HUES6 (cell line): ENCODE measurements at regions not wholly inside any gene's neighbourhood (a gene's known extent, or its start where the extent isn't known, plus 50 kb on each side); places are given as distances from the start of the nearest gene placed in this dataset.

Source experiments
- H3K27ac ChIP-seq: 2 replicates; pipeline ENCODE4 v1.7.0; 2013; ENCODE audit warnings: low read depth, mild to moderate bottlenecking, low read length, inconsistent platforms
- H3K27me3 ChIP-seq: 2 replicates; pipeline ENCODE4 v1.6.1; 2013; ENCODE audit warnings: low read length; ENCODE audit not compliant: control insufficient read depth, insufficient read depth
- H3K36me3 ChIP-seq: 2 replicates; pipeline ENCODE4 v1.6.1; 2013; ENCODE audit warnings: low read length; ENCODE audit not compliant: control insufficient read depth, insufficient read depth
- H3K4me1 ChIP-seq: 2 replicates; pipeline ENCODE4 v1.6.1; 2013; ENCODE audit warnings: low read length; ENCODE audit not compliant: control insufficient read depth, insufficient read depth
- H3K4me3 ChIP-seq: 2 replicates; pipeline ENCODE4 v1.5.1; 2013; ENCODE audit warnings: low read depth, low read length
- H3K9ac ChIP-seq: one replicate; pipeline ENCODE4 v1.6.1; 2013; ENCODE audit warnings: mild to moderate bottlenecking, low read length
- H3K9me3 ChIP-seq: 2 replicates; pipeline ENCODE4 v1.6.1; 2013; ENCODE audit warnings: low read depth, low read length; ENCODE audit not compliant: control insufficient read depth, insufficient read depth

DNA sequence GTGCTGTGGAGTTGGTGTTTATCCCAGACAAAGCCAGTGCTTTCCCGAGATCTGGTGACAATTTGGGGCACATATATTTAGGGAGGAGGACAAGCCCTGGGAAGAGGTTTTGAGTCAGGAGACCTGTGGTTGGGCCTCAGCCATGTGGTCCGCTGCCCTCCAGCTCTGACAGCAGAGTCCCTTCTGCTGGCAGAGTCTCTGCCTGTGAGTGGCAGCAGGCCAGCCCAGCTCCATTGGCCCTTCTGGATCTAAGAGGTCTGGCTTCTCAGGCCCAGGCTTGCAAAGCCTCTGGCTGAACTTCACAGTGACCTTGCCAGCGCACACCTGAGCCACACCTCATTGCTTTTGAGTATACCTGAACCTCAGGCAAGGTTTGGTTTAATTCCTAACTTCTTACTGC is 115.3 kb downstream of the BCL2L11 start:
- Histone ChIP-seq H3K9ac (no peak overlapping the region), H3K4me3 (no peak overlapping the region), H3K27ac (no peak overlapping the region), H3K9me3 (peaks cover 19% of the 10 kb centered on the region), H3K36me3 (no peaks in the 10 kb centered on the region), H3K4me1 (no peaks in the 10 kb centered on the region), H3K27me3 (no peaks in the 10 kb centered on the region)

DNA sequence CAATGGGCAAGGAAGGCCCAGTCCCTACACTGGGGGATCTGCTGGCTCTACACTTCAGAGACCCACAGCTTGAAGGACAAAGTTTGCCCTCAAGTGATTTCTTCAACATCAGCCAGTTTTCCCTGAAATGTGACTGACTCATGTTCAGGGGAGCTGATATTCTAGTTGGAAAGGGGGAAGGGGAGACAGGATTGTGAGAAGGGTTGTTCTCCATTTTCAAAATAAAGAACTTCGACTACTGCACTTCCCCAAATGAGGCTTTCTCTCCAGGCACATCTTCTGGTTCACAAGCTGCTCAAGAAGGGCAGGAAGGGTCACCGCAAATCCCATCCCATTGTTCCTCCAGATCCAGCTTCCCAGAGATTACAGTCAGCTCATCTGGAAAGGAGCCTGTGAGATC is 117.6 kb downstream of the BCL2L11 start:
- peaks cover 8% of the 10 kb centered on the region for H3K9me3 ChIP-seq
- H3K27ac ChIP-seq: no peak overlapping the region
- no peaks in the 10 kb centered on the region for H3K36me3 ChIP-seq
- no peaks in the 10 kb centered on the region for H3K27me3 ChIP-seq
- H3K4me3 ChIP-seq: no peak overlapping the region
- H3K4me1 ChIP-seq: no peaks in the 10 kb centered on the region
- no peak overlapping the region for H3K9ac ChIP-seq

DNA sequence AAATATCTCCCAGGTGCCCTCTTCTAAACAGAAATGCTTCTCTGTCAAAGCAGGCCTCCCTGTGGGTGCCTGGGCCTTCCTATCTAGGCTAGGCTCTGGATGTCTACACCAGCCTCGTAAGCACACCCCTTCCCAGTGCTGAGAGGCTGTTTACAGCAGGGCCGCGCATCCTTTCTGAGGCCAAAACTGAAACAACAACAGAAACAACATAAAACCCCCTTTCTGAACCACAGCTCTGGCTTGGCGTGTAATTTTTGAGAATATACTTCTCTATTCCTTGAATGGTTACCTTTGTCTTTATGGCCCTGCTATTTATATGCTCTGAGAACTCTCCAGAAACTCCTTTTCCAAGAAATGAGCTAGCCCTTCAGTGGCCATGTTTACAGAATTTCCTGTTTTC is 118.4 kb downstream of the BCL2L11 start:
- Histone ChIP-seq H3K9ac (no peak overlapping the region), H3K4me3 (no peak overlapping the region), H3K4me1 (no peaks in the 10 kb centered on the region), H3K9me3 (peaks cover 8% of the 10 kb centered on the region), H3K27me3 (no peaks in the 10 kb centered on the region), H3K27ac (no peak overlapping the region), H3K36me3 (no peaks in the 10 kb centered on the region)

DNA sequence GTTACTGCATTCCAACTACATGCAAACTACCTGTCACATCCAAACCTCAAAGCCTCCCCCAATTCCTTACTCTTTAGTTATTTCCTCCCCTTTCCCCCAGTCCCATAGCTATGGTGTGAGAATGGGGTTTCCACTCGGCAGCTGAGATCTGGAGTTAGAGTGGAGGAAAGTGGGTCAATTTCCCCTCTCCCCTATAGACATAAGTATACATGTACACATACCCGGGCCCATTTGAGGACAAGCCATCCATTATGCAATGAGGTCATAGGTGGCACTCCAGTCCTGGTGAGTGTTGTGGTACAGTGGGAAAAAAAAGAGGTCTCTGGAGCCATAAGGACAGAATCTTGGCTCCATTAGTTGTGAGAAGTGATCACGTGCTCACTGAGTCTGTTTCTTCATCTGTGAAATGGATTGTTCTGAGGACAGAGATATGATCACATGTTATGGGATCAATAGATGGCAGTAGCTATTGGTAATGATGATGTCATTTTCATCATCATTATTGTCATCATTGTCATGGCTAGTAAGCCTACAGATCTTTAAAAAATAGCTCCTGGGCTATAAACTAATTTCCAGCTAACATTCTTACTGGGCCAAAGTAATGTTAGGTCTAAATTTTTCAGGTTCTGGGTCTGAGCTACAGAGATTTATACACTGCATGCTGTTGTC is 119.0 kb downstream of the BCL2L11 start:
- no peak overlapping the region for H3K27ac ChIP-seq

DNA sequence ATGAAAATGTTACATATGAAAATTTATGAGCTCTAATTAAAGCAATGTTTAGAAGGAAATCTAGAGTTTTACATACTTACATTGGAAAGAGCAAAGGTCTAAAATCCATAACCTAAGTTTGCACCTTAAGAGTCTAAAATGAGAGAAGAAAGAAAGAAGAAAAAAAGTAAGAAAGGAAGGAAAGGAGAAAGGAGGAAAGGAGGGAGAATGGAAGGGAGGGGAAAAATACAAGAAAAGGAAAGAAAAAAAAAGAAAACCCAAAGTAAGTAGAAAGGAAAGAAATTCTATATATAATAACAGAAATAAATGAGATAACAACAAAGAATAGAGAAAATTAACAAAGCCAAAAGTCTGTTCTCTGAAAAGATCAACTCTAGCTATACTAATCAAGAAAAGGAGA is 122.6 kb downstream of the BCL2L11 start:
- H3K9ac ChIP-seq: no peak overlapping the region
- H3K36me3 ChIP-seq: no peaks in the 10 kb centered on the region
- H3K27ac ChIP-seq: no peak overlapping the region
- no peaks in the 10 kb centered on the region for H3K4me1 ChIP-seq
- H3K9me3 ChIP-seq: no peaks in the 10 kb centered on the region
- H3K27me3 ChIP-seq: no peaks in the 10 kb centered on the region
- no peak overlapping the region for H3K4me3 ChIP-seq

More for the DNA sequence above, 119.0 kb downstream of the BCL2L11 start:
- Histone ChIP-seq H3K36me3 (no peaks in the 10 kb centered on the region), H3K9me3 (peaks cover 8% of the 10 kb centered on the region), H3K4me3 (no peak overlapping the region), H3K4me1 (no peaks in the 10 kb centered on the region), H3K9ac (no peak overlapping the region), H3K27me3 (no peaks in the 10 kb centered on the region)

DNA sequence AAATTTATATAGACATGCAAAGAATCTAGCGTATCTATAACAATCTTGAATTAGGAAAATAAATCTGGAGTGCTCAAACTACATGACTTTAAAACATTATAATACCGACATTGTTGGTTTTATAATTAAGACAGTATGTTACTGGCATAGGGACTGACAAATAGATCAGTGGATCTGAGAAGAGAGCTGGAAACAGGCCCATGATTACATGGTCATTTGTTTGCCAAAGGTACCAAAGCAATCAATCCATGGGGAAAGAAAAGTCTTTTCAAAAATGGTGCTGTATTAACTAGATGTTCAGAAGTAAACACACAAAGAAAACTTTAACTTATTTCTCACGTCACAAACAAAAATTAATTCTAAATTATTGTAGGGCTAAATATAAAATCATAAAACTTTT is 124.2 kb downstream of the BCL2L11 start:
- no peaks in the 10 kb centered on the region for H3K27me3 ChIP-seq
- H3K9me3 ChIP-seq: no peaks in the 10 kb centered on the region
- H3K4me3 ChIP-seq: no peak overlapping the region
- no peak overlapping the region for H3K9ac ChIP-seq
- H3K4me1 ChIP-seq: no peaks in the 10 kb centered on the region
- H3K27ac ChIP-seq: no peak overlapping the region
- H3K36me3 ChIP-seq: no peaks in the 10 kb centered on the region

DNA sequence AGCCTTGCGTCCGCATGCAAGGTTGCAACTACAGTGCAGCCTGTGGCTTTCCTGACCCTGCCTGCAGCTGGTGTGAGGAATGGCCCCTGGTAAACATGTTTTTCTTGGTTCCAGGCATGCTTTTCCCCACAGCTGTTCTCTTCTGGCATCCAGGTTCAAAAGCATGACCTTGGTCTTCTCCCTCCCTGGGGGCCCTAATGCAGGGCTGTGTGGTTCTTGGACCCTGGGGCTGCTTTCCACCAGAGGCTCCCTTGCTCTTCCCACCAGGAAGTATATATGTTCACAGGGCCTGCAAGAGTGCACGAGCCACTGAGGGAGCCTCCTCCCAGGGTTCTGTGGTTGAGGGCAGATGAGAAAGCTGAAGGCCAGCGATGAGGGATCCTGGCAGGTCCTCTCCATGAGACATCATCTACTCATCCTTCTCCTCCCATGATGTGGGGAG is 125.9 kb downstream of the BCL2L11 start:
- Histone ChIP-seq H3K36me3 (no peaks in the 10 kb centered on the region), H3K27me3 (no peaks in the 10 kb centered on the region), H3K4me3 (no peak overlapping the region), H3K9ac (no peak overlapping the region), H3K9me3 (no peaks in the 10 kb centered on the region), H3K4me1 (no peaks in the 10 kb centered on the region), H3K27ac (no peak overlapping the region)

DNA sequence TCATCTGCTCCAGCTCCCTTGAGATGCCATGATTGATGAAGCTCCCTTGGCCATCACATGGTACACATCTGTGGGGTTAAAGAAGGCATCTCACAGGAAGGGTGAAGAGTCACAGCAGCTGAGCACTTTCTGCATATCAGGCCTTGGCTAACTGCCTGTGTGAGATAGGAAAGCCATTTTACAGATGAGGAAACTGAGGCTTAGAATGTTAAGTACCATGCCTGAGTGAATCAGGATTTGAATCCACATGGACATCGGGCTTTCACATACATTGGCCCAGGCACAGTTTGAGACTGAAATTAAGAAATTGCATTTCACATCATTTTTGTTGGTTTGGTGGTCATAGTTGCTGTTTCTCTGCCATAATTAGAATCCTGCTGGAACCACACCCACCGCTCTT is 126.8 kb downstream of the BCL2L11 start:
- no peak overlapping the region for H3K9ac ChIP-seq
- H3K4me1 ChIP-seq: no peaks in the 10 kb centered on the region
- peaks cover 6% of the 10 kb centered on the region; the same call in 1 of the 2 replicates for H3K9me3 ChIP-seq
- H3K36me3 ChIP-seq: no peaks in the 10 kb centered on the region
- no peaks in the 10 kb centered on the region for H3K27me3 ChIP-seq
- no peak overlapping the region for H3K27ac ChIP-seq
- no peak overlapping the region for H3K4me3 ChIP-seq

DNA sequence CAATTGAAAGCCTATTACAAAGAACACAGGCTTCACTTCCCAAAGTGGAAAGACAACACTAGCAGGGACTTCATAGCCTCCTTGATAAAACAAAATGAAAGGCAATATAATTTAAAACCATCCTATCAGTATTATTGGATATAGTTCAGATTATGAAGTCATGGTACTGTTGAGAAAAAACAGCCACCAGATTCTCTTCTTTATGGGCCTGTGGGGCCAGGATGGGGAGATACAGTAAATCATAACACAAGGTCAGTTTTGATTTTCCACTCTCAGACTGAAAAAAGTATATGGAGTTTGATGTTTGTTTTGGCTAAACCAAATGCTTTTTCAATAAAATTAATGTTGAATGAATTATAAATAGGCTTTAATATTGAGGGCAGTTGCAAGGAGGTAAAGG is 129.1 kb downstream of the BCL2L11 start:
- Histone ChIP-seq H3K9ac (no peak overlapping the region), H3K36me3 (no peaks in the 10 kb centered on the region), H3K9me3 (peaks cover 7% of the 10 kb centered on the region; the same call in 1 of the 2 replicates), H3K4me3 (no peak overlapping the region), H3K4me1 (no peaks in the 10 kb centered on the region), H3K27ac (no peak overlapping the region), H3K27me3 (no peaks in the 10 kb centered on the region)

DNA sequence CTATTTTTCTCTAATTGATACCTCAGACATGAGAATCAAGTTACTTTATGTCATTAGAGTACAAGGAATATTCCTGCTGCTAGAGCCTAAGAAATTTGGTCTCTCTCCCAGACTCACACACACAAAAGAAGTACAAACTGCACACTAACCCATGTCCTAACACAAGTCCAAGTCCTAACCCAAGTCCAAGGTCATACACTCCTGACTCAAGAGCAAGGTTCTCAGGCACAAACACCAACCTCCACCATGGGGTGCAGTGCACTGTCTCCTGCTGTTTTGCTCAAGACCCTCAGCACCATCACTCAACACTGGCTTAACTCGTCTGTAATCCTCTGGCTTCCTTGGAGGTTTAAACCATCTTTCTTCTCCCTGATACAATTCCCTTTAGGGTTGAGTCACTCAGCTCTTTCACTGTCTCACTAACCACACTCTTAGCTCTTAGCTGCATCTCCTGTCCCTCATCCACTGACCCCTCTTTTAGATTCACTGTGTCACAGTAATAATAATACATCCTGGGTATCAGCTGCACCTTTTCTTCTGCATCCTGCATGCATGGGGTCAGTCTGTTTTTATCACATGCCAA is 129.8 kb downstream of the BCL2L11 start:
- Histone ChIP-seq H3K4me1 (no peaks in the 10 kb centered on the region), H3K4me3 (no peak overlapping the region), H3K9me3 (peaks cover 7% of the 10 kb centered on the region; the same call in 1 of the 2 replicates), H3K27ac (no peak overlapping the region), H3K27me3 (no peaks in the 10 kb centered on the region), H3K9ac (no peak overlapping the region), H3K36me3 (no peaks in the 10 kb centered on the region)

DNA sequence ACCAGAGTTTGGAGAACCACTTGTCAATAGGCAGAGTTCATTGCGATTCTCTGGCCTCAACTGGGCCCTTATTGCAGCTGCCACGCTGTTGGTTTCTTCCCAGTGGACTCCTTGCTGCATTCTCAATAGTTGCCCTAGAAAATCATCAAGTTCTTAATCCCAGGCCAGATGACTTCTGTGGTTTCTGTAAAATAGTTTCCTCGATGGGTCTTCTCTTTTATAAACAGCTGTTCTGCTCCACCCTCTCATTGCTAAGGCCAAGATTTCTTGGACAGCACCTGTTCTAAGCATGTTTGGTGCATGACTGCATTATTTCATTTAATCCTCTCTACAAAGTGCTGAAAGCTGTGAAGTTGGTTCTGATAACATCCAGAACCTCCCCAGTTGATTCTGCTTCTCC is 131.0 kb downstream of the BCL2L11 start:
- H3K9ac ChIP-seq: no peak overlapping the region
- no peak overlapping the region for H3K4me3 ChIP-seq
- no peak overlapping the region for H3K27ac ChIP-seq
- no peaks in the 10 kb centered on the region for H3K27me3 ChIP-seq
- H3K9me3 ChIP-seq: peaks cover 7% of the 10 kb centered on the region; the same call in 1 of the 2 replicates
- H3K4me1 ChIP-seq: no peaks in the 10 kb centered on the region
- H3K36me3 ChIP-seq: no peaks in the 10 kb centered on the region
